Kidney epithelial cell (primary cell): ENCODE measurements at regions not wholly inside any gene's neighbourhood (a gene's known extent, or its start where the extent isn't known, plus 50 kb on each side); places are given as distances from the start of the nearest gene placed in this dataset.

Experiments
- DNase-seq: peaks from one replicate; pipeline ENCODE4 v3.0.0-alpha.2; 2010; ENCODE audit warnings: low read depth
- H3K27me3 ChIP-seq: 2 replicates; pipeline ENCODE4 v1.6.0; 2011; ENCODE audit warnings: low read length; ENCODE audit not compliant: control insufficient read depth, insufficient read depth
- H3K36me3 ChIP-seq: 2 replicates; pipeline ENCODE4 v1.5.1; 2011; ENCODE audit warnings: low read length; ENCODE audit not compliant: control insufficient read depth, insufficient read depth
- H3K4me3 ChIP-seq: 2 replicates; pipeline ENCODE4 v1.5.1; 2011; ENCODE audit warnings: low read depth, mild to moderate bottlenecking, control low read depth, low read length
- CTCF ChIP-seq: IDR thresholded peaks from 2 replicates; pipeline ENCODE4 v1.5.1; 2011; ENCODE audit warnings: mild to moderate bottlenecking, moderate library complexity, low read length, control low read depth, inconsistent platforms; ENCODE audit not compliant: insufficient read depth, poor library complexity, severe bottlenecking

- no peak for DNase-seq
These were observed 121.8 kb downstream of the C5orf15 start for GRCh38 chr5:133846478-133847226.

GRCh38 chr5:133845271-133845670 is 123.2 kb downstream of the C5orf15 start:
- no peak for DNase-seq
- no peaks in the 10 kb centered on the region for H3K36me3 ChIP-seq
- no peak for TF ChIP-seq CTCF
- H3K27me3 ChIP-seq, result peaks cover 6% of the 10 kb centered on the region
- no peak overlapping the region for H3K4me3 ChIP-seq

More at GRCh38 chr5:133846478-133847226, 121.8 kb downstream of the C5orf15 start:
- Histone ChIP-seq H3K27me3 (peaks cover 4% of the 10 kb centered on the region), H3K4me3 (no peak overlapping the region), H3K36me3 (no peaks in the 10 kb centered on the region)
- TF ChIP-seq CTCF, result no peak

GRCh38 chr5:133844836-133845235 is 123.6 kb downstream of the C5orf15 start:
- Histone ChIP-seq H3K4me3 (no peak overlapping the region), H3K27me3 (peaks cover 7% of the 10 kb centered on the region), H3K36me3 (no peaks in the 10 kb centered on the region)
- TF ChIP-seq CTCF, result no peak
- no peak for DNase-seq

GRCh38 chr5:133843911-133844310 is 124.5 kb downstream of the C5orf15 start:
- no peak for DNase-seq
- H3K27me3 ChIP-seq, result peaks cover 12% of the 10 kb centered on the region
- no peak for TF ChIP-seq CTCF
- no peaks in the 10 kb centered on the region for H3K36me3 ChIP-seq
- H3K4me3 ChIP-seq, result no peak overlapping the region

- no peak overlapping the region for H3K4me3 ChIP-seq
- DNase-seq, result no peak
- no peak for TF ChIP-seq CTCF
- no peaks in the 10 kb centered on the region for H3K36me3 ChIP-seq
- peaks cover 13% of the 10 kb centered on the region for H3K27me3 ChIP-seq
These were observed 125.4 kb downstream of the C5orf15 start for GRCh38 chr5:133842846-133843611.
